ENCODE measurements at regions not wholly inside any gene's neighbourhood (a gene's known extent, or its start where the extent isn't known, plus 50 kb on each side); places are given as distances from the start of the nearest gene placed in this dataset.

DNA sequence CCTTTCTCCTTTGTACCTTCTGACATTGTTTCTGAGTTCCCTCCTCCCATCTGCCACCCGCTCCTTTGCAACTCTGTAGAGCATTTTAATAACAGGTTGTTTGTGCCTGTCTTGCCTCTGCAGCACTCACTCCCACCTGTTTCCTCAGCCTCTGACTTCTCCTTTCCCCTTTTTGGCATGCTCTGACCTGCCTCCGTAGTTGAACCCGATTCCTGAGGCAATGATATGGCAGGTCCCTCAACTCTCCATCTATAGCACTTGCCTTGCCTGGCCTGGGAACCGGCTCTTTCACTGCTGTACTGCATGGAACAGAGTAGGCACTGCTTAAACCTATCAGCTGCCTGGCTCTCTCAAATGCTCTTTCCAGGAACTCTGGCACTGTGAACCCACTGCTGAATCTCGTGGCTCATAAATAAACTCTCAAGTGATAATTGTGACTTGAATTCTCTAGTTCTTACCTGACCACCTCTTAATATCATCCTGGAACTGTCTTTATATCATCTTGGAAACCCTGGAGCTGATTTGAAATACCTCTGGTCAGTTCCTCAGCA lies 50.3 kb downstream of the UTRN start:
- H3K36me3 Mint-ChIP-seq (ENCODE audit: unreplicated experiment): no peaks in the 10 kb centered on the region
- peaks cover 5% of the 10 kb centered on the region for H3K27me3 Mint-ChIP-seq (ENCODE audit: unreplicated experiment)
- H3K4me3 Mint-ChIP-seq (ENCODE audit: unreplicated experiment): no peak overlapping the region
- H3K27ac Mint-ChIP-seq (ENCODE audit: unreplicated experiment): no peak overlapping the region
- DNase-seq: no peak
- H3K9me3 Mint-ChIP-seq (ENCODE audit: unreplicated experiment): no peaks in the 10 kb centered on the region
- no peaks in the 10 kb centered on the region for H3K4me1 Mint-ChIP-seq (ENCODE audit: low read depth, unreplicated experiment)
- TF ChIP-seq, protein P1, sequence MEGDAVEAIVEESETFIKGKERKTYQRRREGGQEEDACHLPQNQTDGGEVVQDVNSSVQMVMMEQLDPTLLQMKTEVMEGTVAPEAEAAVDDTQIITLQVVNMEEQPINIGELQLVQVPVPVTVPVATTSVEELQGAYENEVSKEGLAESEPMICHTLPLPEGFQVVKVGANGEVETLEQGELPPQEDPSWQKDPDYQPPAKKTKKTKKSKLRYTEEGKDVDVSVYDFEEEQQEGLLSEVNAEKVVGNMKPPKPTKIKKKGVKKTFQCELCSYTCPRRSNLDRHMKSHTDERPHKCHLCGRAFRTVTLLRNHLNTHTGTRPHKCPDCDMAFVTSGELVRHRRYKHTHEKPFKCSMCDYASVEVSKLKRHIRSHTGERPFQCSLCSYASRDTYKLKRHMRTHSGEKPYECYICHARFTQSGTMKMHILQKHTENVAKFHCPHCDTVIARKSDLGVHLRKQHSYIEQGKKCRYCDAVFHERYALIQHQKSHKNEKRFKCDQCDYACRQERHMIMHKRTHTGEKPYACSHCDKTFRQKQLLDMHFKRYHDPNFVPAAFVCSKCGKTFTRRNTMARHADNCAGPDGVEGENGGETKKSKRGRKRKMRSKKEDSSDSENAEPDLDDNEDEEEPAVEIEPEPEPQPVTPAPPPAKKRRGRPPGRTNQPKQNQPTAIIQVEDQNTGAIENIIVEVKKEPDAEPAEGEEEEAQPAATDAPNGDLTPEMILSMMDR (IDR thresholded peaks at IDR 0.05; ENCODE audit: partially characterized antibody, unreplicated experiment): no peak

DNA sequence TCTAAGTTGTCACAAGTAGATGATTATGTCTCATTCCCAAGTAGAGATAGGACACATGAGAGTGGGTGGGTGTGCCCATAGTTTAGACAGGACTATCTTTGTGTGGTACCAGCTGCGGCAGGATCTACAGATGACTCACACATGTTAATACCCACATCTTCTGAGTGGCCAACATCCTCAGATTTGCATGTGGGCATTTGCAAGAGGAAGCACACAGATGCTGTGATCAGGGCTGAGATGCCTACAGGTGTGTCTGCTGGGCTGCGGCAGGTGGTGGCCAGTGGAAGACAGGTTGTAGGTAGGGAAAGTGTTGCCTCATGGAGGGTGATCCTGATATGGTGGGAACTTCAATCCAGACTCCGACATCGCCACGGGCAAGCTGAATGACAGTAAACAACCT lies 50.8 kb downstream of the UTRN start:
- Mint-ChIP-seq H3K9me3 (ENCODE audit: unreplicated experiment) (no peaks in the 10 kb centered on the region), H3K36me3 (ENCODE audit: unreplicated experiment) (no peaks in the 10 kb centered on the region), H3K4me3 (ENCODE audit: unreplicated experiment) (no peak overlapping the region), H3K27ac (ENCODE audit: unreplicated experiment) (no peak overlapping the region), H3K4me1 (ENCODE audit: low read depth, unreplicated experiment) (no peaks in the 10 kb centered on the region), H3K27me3 (ENCODE audit: unreplicated experiment) (peaks cover 5% of the 10 kb centered on the region)
- DNase-seq: no peak
- TF ChIP-seq, protein P1 (IDR thresholded peaks at IDR 0.05; ENCODE audit: partially characterized antibody, unreplicated experiment): no peak

DNA sequence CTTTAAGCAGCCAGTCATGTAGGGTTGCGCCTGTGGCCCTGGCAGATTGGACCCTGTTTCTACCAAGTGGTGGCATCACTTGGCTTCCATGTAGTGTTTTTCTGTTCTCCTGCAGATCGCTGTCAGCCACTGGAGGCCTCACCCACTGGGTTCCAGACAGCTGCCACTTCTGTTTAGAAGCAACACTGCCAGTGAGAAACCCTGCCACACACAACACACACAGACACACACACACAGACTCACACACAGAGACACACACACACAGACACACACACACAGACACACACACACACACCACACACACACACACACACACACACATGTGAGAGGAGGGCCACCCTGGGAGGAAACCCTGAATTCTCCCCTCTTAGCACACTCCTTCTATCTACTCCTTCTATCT lies 51.8 kb downstream of the UTRN start:
- Mint-ChIP-seq H3K36me3 (ENCODE audit: unreplicated experiment) (no peaks in the 10 kb centered on the region), H3K27ac (ENCODE audit: unreplicated experiment) (no peak overlapping the region), H3K9me3 (ENCODE audit: unreplicated experiment) (no peaks in the 10 kb centered on the region), H3K4me3 (ENCODE audit: unreplicated experiment) (no peak overlapping the region), H3K27me3 (ENCODE audit: unreplicated experiment) (peaks cover 5% of the 10 kb centered on the region), H3K4me1 (ENCODE audit: low read depth, unreplicated experiment) (no peaks in the 10 kb centered on the region)
- DNase-seq: no peak
- TF ChIP-seq, protein P1 (IDR thresholded peaks at IDR 0.05; ENCODE audit: partially characterized antibody, unreplicated experiment): no peak

DNA sequence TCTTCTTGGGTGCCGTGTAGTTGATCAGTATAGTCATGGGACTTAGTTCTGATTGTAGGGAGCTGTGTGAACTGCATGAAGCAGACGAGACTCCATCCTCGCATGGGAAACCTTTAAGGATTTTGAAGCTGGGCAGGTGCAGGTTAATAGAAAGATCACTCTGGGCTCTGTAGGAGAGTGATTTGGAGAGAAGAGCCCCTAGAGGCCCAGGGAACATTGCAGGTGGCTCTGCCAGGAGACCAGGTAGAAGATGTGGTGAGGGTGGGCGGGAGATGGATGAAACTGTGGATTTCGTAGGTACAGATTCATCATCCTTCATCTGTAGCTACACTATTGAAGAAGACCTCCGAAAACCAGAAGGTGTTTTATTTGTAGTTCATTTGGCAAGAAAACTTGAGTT lies 53.3 kb downstream of the UTRN start:
- Mint-ChIP-seq H3K4me1 (ENCODE audit: low read depth, unreplicated experiment) (no peaks in the 10 kb centered on the region), H3K36me3 (ENCODE audit: unreplicated experiment) (no peaks in the 10 kb centered on the region), H3K27ac (ENCODE audit: unreplicated experiment) (no peak overlapping the region), H3K9me3 (ENCODE audit: unreplicated experiment) (no peaks in the 10 kb centered on the region), H3K4me3 (ENCODE audit: unreplicated experiment) (no peak overlapping the region), H3K27me3 (ENCODE audit: unreplicated experiment) (peaks cover 5% of the 10 kb centered on the region)
- TF ChIP-seq, protein P1 (IDR thresholded peaks at IDR 0.05; ENCODE audit: partially characterized antibody, unreplicated experiment): no peak
- DNase-seq: no peak

DNA sequence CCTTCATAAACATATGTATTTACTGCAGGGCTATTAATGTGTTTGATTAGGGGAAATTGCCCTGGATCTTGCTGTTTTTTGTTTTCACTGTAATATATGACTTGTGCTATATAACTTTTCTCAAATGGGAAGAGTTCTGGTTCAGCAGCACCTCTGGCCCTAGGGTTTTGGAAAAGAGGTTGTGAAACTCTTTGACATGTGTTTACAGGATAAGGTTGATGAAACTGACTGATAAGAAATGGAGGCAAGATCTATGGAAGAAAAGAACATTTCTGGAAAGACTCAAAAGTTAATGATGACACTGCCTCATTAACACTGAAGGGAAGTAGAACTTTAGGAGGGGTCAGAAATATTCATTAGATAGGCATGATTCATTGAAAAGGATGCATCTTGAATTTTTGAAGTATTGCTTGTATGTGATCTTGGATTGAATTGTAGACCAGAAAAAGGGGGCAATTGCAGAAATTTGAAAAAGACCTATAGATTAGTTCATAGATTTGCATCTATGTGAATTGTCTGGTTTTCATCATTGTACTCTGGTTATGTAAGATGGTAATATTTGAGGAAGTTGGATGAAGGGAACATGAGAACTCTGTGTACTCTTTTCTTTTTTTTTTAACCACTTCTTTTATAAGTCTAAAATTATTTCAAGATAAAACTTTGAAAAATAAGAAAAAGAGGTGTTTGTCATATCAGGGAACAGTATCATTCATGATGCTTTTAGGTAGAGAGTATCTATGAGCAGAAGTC lies 54.0 kb downstream of the UTRN start:
- no peaks in the 10 kb centered on the region for H3K4me1 Mint-ChIP-seq (ENCODE audit: low read depth, unreplicated experiment)
- no peak for DNase-seq

More for the DNA sequence above, 54.0 kb downstream of the UTRN start:
- no peaks in the 10 kb centered on the region for H3K36me3 Mint-ChIP-seq (ENCODE audit: unreplicated experiment)
- TF ChIP-seq, protein P1 (IDR thresholded peaks at IDR 0.05; ENCODE audit: partially characterized antibody, unreplicated experiment): no peak
- peaks cover 5% of the 10 kb centered on the region for H3K27me3 Mint-ChIP-seq (ENCODE audit: unreplicated experiment)
- H3K27ac Mint-ChIP-seq (ENCODE audit: unreplicated experiment): no peak overlapping the region
- H3K4me3 Mint-ChIP-seq (ENCODE audit: unreplicated experiment): no peak overlapping the region
- H3K9me3 Mint-ChIP-seq (ENCODE audit: unreplicated experiment): no peaks in the 10 kb centered on the region
